C4-2B (cell line): ENCODE measurements at regions not wholly inside any gene's neighbourhood (a gene's known extent, or its start where the extent isn't known, plus 50 kb on each side); places are given as distances from the start of the nearest gene placed in this dataset.

ENCODE experiments used
- ZFX ChIP-seq: fragments of 450-650 bp; IDR thresholded peaks from 2 replicates; pipeline ENCODE4 v1.6.1; 2017
- TF ChIP-seq, protein P1 (sequence below): fragments of 450-650 bp; conservative IDR thresholded peaks from 2 replicates; pipeline ENCODE4 v1.5.1; 2017; ENCODE audit warnings: mild to moderate bottlenecking

DNA sequence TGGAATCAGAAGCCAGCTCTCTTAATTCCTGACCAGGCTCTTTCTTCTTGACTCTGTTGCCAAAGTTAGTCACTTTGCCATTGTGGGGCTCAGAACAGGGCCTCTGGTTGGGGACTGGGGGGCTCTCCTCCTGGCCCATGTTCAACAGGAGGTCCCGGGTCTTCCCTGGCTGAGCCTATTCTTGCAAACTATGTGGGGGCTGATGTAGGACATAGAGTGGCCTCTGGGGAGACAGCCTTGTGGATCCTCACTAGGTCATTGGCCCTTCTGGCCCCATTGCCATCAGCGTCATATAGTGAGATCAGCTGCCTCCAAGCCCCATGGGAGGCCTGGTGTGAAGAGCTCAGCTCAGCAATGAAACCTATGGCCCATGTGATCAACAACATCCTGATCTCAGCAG is 77.6 kb upstream of the LEP start:
- TF ChIP-seq, protein P1, sequence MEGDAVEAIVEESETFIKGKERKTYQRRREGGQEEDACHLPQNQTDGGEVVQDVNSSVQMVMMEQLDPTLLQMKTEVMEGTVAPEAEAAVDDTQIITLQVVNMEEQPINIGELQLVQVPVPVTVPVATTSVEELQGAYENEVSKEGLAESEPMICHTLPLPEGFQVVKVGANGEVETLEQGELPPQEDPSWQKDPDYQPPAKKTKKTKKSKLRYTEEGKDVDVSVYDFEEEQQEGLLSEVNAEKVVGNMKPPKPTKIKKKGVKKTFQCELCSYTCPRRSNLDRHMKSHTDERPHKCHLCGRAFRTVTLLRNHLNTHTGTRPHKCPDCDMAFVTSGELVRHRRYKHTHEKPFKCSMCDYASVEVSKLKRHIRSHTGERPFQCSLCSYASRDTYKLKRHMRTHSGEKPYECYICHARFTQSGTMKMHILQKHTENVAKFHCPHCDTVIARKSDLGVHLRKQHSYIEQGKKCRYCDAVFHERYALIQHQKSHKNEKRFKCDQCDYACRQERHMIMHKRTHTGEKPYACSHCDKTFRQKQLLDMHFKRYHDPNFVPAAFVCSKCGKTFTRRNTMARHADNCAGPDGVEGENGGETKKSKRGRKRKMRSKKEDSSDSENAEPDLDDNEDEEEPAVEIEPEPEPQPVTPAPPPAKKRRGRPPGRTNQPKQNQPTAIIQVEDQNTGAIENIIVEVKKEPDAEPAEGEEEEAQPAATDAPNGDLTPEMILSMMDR, result no peak
- no peak for TF ChIP-seq ZFX
